Activated B cell treated with CpG ODN at 0.5 μM for 24 hours (primary cell): ENCODE measurements at regions not wholly inside any gene's neighbourhood (a gene's known extent, or its start where the extent isn't known, plus 50 kb on each side); places are given as distances from the start of the nearest gene placed in this dataset.
"Not testable (repeated sequence)": the region's sequence is repeated elsewhere in the genome, so short reads cannot be mapped to it uniquely, and the experiment has no call there.

ENCODE experiments used
- ATAC-seq: fragments of 200-7000 bp; cut with Tn5 transposase; one replicate; pipeline ENCODE4 v1.10.0; 2021; ENCODE audit warnings: low read depth, mild to moderate bottlenecking, moderate library complexity
- CTCF ChIA-PET: fragments of 350-600 bp; sonication (Branson Sonifier 250); formaldehyde crosslinking; loops from one replicate; lab custom pipeline; 2021; ENCODE audit warnings: antibody characterized with exemption; lab: Charles Lee
- POLR2A ChIA-PET: fragments of 350-600 bp; sonication (Branson Sonifier 250); formaldehyde crosslinking; loops from one replicate; lab custom pipeline; 2021; ENCODE audit warnings: antibody characterized with exemption; lab: Charles Lee
- DNase-seq: peaks from one replicate; pipeline ENCODE4 v3.0.0; 2022
- H3K27ac Mint-ChIP-seq: one replicate; pipeline ENCODE4 v1.8.0; 2020; ENCODE audit warnings: mixed read lengths
- H3K27me3 Mint-ChIP-seq: one replicate; pipeline ENCODE4 v1.8.0; 2021; ENCODE audit warnings: mixed read lengths
- H3K36me3 Mint-ChIP-seq: one replicate; pipeline ENCODE4 v1.8.0; 2021; ENCODE audit warnings: low read depth, mixed read lengths
- H3K4me1 Mint-ChIP-seq: one replicate; pipeline ENCODE4 v1.8.0; 2021; ENCODE audit warnings: mixed read lengths
- H3K4me3 Mint-ChIP-seq: one replicate; pipeline ENCODE4 v1.8.0; 2020; ENCODE audit warnings: mild to moderate bottlenecking, mixed read lengths
- H3K9me3 Mint-ChIP-seq: one replicate; pipeline ENCODE4 v1.8.0; 2020; ENCODE audit warnings: mixed read lengths
- CTCF ChIP-seq: fragments of 200-600 bp; IDR thresholded peaks from one replicate; pipeline ENCODE4 v1.8.0; 2022; ENCODE audit warnings: antibody characterized with exemption, mild to moderate bottlenecking
- intact Hi-C: fragments of 100-400 bp; cut with micrococcal nuclease; formaldehyde crosslinking; loops from one replicate; pipeline ENCODE4 v1.15.1; 2024

GRCh38 chr4:181021213-181021612 is 1222.0 kb upstream of the TENM3 start:
- no peaks in the 10 kb centered on the region for H3K4me1 Mint-ChIP-seq
- H3K36me3 Mint-ChIP-seq: no peaks in the 10 kb centered on the region
- H3K4me3 Mint-ChIP-seq: no peak overlapping the region
- no peak for DNase-seq
- intact Hi-C loops: no loop called here
- ATAC-seq: no peak
- no peak overlapping the region for H3K27ac Mint-ChIP-seq
- TF ChIP-seq CTCF: no peak
- ChIA-PET CTCF (no interaction called here), POLR2A (no interaction called here)
- H3K27me3 Mint-ChIP-seq: no peaks in the 10 kb centered on the region
- H3K9me3 Mint-ChIP-seq: peaks cover 14% of the 10 kb centered on the region

GRCh38 chr4:181030135-181030921 is 1212.9 kb upstream of the TENM3 start:
- peaks cover 12% of the 10 kb centered on the region for H3K9me3 Mint-ChIP-seq
- DNase-seq, intact Hi-C loops, H3K36me3 Mint-ChIP-seq, CTCF ChIA-PET, ATAC-seq, H3K27ac Mint-ChIP-seq, H3K4me3 Mint-ChIP-seq, H3K4me1 Mint-ChIP-seq, POLR2A ChIA-PET, H3K27me3 Mint-ChIP-seq: not testable (repeated sequence)

- CTCF ChIA-PET: no interaction called here
- H3K9me3 Mint-ChIP-seq: peaks cover 12% of the 10 kb centered on the region
- intact Hi-C loops: no loop called here
- H3K4me3 Mint-ChIP-seq: no peak overlapping the region
- ATAC-seq: no peak
- H3K27ac Mint-ChIP-seq: no peak overlapping the region
- no peaks in the 10 kb centered on the region for H3K36me3 Mint-ChIP-seq
- H3K27me3 Mint-ChIP-seq: no peaks in the 10 kb centered on the region
- no peak for DNase-seq
- no peaks in the 10 kb centered on the region for H3K4me1 Mint-ChIP-seq
- POLR2A ChIA-PET: no interaction called here
- TF ChIP-seq CTCF: no peak
Observed at GRCh38 chr4:181030961-181031360, 1212.2 kb upstream of the TENM3 start.

GRCh38 chr4:181043486-181043885 is 1199.7 kb upstream of the TENM3 start:
- POLR2A ChIA-PET: no interaction called here
- DNase-seq (no peak), ATAC-seq (no peak)
- no peak overlapping the region for H3K27ac Mint-ChIP-seq
- no peaks in the 10 kb centered on the region for H3K36me3 Mint-ChIP-seq
- no peaks in the 10 kb centered on the region for H3K27me3 Mint-ChIP-seq
- H3K4me3 Mint-ChIP-seq: no peak overlapping the region
- no peaks in the 10 kb centered on the region for H3K4me1 Mint-ChIP-seq
- no peak for TF ChIP-seq CTCF
- H3K9me3 Mint-ChIP-seq: peaks cover 6% of the 10 kb centered on the region
- intact Hi-C loops: no loop called here
- CTCF ChIA-PET: no interaction called here

GRCh38 chr4:181046809-181047208 is 1196.4 kb upstream of the TENM3 start:
- no peaks in the 10 kb centered on the region for H3K27me3 Mint-ChIP-seq
- ATAC-seq (no peak), DNase-seq (no peak)
- CTCF ChIA-PET: no interaction called here
- H3K27ac Mint-ChIP-seq: no peak overlapping the region
- intact Hi-C loops: no loop called here
- no peaks in the 10 kb centered on the region for H3K36me3 Mint-ChIP-seq
- H3K4me1 Mint-ChIP-seq: no peaks in the 10 kb centered on the region
- TF ChIP-seq CTCF: no peak
- H3K4me3 Mint-ChIP-seq: no peak overlapping the region
- POLR2A ChIA-PET: no interaction called here
- H3K9me3 Mint-ChIP-seq: peaks cover 6% of the 10 kb centered on the region

GRCh38 chr4:181051931-181052330 is 1191.3 kb upstream of the TENM3 start:
- ChIA-PET CTCF (no interaction called here), POLR2A (no interaction called here)
- H3K4me1 Mint-ChIP-seq: no peaks in the 10 kb centered on the region
- H3K9me3 Mint-ChIP-seq: peaks cover 7% of the 10 kb centered on the region
- no peak for TF ChIP-seq CTCF
- H3K36me3 Mint-ChIP-seq: no peaks in the 10 kb centered on the region
- DNase-seq: no peak
- ATAC-seq: no peak
- no peak overlapping the region for H3K27ac Mint-ChIP-seq
- H3K27me3 Mint-ChIP-seq: no peaks in the 10 kb centered on the region
- intact Hi-C loops: no loop called here
- no peak overlapping the region for H3K4me3 Mint-ChIP-seq
